ENCODE measurements at regions not wholly inside any gene's neighbourhood (a gene's known extent, or its start where the extent isn't known, plus 50 kb on each side); places are given as distances from the start of the nearest gene placed in this dataset.

- no peak for DNase-seq
Observed at GRCh38 chr3:57009802-57010201, 50.7 kb upstream of the SPATA12 start.

- DNase-seq = no peak
Observed at GRCh38 chr3:57009367-57009766, 51.1 kb upstream of the SPATA12 start.

GRCh38 chr3:57007521-57008460, 52.7 kb upstream of the SPATA12 start:
- no peak for DNase-seq

- no peak for DNase-seq
Observed at GRCh38 chr3:57006949-57007419, 53.5 kb upstream of the SPATA12 start.

GRCh38 chr3:57006179-57006657, 54.2 kb upstream of the SPATA12 start:
- no peak for DNase-seq

GRCh38 chr3:57004229-57004628, 56.2 kb upstream of the SPATA12 start:
- no peak for DNase-seq

DNA sequence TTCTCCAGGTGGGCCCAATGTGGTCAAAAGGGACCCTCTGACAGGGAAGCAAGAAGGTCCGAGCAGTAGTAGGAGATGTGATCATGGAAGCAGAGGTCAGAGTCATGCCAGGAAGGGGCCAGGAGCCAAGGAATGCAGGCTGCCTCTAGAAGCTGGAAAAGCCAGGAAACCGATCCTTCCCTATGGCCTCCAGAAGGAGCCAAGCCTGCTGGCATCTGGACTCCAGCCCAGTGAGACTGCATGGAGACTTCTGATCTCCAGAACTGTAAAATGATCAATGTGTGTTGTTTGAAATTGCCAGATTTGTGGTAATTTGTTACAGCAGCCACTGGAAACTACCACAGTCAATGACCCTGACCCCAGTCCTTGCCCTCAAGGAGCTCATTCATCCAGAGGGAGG, 56.8 kb upstream of the SPATA12 start:
- no peak for DNase-seq

DNA sequence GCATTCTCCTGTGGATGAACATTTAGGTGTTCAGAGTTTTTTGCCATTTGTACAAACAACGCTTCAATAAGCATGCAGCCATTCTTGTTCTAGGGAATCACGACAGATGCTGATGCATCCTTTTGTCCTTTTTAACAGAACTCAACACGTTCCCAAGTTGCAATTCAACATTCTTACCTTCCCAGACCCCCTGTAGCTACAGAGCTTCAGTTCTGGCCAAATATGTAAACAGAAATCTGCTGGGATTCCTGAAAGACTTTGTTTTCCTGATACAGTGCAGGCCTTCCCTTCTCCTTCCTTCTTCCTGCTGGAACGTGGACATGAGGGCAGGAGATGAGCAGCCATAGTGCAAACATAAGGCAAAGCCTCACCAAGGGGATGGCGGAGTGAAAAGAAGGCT, 59.1 kb upstream of the SPATA12 start:
- no peak for DNase-seq

GRCh38 chr3:57000012-57000411, 60.5 kb upstream of the SPATA12 start:
- no peak for DNase-seq

DNA sequence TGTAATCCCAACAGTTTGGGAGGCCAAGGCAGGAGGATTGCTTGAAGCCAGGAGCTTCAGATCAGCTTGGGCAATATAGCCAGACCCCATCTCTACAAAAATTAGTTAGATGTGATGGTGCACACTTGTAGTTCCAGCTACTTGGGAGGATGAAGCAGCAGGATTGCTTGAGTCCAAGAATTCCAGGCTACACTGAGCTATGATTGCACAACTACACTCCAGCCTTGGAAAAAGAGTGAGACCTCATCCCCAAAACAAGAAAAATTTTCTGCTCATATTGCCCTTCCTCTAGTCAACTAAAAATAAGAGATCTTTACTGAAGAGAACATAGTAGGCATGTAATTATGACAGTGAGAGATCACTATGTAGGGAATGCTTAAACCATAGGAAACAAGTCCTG, 60.9 kb upstream of the SPATA12 start:
- DNase-seq = no peak

GRCh38 chr3:56998076-56998529, 62.4 kb upstream of the SPATA12 start:
- DNase-seq = no peak

DNA sequence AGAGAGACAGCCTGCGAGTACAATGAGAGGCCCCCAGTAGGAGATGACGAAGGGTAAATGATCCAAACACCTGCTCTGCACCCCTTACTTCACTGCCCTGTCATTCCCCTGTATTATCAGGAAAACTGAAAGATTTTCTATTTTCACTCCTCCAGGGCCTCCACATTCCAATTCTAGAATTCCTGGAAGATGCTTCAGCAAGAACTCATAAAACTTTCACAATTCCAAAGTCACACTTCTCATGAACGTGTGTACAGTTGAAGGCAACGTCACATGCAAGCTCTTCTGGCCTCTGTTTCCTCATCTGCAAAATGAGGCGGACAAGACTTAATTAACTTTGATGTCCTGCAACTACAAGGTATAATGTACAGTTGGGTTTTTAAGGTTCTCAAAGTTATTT, 62.8 kb upstream of the SPATA12 start:
- no peak for DNase-seq

DNA sequence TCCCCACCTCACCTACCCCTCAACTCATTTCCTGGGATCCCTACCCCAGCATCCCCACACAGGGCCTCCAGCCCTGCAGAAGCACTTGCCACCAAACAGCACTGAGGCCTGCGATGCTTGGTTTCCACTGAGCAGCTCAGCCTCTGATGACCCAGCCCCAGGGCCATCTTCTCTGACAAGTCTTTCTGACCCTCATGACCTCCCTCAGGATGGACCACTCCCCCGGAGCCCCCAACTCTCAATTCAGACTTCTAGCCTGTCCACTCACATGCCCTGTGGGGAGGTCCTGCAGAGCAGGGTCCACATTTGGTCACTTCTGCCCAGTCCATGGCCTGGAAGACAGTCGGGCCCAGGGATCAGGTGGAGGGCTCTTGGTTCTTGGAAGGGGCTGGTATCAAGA, 63.4 kb upstream of the SPATA12 start:
- no peak for DNase-seq

DNA sequence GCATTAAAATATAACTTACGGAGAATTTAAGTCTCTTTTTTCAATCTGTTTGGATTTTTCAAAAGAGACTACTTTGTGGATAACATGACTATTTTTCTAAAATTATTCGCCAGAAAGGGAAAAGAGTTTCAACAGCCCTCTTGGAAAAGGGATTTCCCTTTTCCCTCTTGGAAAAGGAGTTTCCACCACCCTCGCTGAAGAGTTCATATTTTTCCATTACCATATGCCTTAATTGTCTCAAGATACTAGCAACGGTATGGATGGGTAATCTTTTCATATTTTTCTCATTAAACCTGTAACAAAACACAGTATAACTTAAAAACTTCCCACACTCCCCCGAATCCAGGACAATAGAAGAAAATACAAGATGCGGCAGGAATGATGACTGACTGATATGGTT, 66.1 kb upstream of the SPATA12 start:
- no peak for DNase-seq

DNA sequence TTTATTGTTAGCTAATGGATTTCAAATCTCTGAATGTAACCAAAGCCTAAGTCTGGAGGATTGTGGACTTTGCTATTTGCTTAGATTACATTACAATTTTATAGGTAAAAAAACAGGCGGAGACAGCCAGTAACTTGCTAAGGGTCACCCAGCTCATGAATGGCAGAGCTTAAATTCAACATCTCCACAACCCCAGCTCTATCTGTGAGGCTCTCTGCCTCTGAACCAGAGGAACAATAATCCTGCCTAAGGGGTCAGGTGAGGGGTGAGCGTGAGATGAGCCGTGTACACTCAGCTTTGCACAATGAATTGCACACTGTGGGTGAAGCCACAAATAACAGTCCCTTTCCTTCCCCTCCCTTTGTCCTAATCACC, 69.8 kb upstream of the SPATA12 start:
- DNase-seq = no peak

DNA sequence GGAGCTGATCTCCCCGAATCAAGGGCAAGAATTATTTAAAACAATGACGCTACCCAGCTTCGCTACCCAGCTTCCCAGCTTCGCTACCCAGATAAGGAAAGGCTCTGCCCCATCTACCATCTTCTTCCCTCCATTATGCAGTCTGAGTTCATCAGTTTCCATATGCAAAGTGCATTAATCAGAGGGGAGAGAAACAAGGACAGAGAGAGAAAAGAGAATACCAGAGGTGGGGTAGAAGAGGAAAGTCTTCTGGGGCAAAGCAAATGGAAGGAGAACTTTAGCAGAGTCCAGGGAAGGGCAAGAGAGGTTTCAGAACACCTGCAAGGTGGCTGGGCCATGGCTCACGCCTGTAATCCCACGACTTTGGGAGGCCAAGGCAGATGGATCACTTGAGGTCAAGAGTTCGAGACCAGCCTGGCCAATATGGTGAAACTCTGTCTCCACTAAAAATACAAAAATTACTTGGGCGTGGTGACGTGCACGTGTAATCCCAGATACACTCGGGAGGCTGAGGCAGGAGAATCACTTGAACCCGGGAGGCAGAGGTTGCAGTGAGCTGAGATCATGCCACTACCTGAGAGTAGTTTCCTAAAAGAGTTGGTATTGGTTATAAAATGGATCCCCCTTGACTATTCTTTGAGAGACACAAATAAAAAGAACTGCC, 70.4 kb upstream of the SPATA12 start:
- no peak for DNase-seq

DNA sequence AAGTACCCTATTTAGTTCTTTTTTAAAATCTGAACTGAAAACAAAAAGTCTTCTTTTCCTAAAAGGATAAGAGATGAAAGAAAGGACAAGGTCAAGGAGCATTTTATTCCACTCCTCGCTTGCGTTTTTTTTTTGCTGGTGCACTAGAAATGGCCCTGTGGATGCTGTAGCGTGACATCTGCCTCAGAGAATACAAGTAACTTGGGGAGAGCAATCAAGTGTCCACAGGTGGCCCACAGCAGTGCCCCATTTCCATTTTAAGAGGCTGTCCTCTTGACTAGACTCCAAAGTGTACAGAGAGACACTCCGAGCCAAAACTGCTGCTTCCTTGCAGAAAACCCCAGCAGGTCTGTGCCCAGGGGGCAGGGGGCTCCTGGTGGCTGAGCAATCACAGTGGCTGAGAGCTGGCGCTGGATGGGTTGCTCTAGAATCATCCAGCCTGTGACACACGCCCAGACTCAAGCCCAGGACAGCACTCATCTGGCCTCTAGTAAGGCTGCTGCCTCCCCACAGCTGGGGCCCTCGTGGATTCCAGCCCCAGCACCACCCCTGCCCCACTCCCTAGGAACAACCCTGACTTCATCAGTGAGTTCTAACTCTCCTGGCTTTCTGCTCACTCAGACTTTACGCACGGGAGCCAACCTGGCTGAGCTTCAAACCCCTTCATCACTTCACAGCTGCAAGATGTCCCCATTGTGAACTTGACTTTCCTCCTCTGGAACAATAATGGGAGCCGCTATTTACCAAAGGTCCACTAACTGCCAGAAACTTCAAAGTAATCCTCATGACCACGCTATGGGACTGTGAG, 71.1 kb upstream of the SPATA12 start:
- DNase-seq = no peak

- peak; percentile 20 to 59 for DNase-seq
Observed at GRCh38 chr3:56988458-56989168, 71.9 kb upstream of the SPATA12 start.

DNA sequence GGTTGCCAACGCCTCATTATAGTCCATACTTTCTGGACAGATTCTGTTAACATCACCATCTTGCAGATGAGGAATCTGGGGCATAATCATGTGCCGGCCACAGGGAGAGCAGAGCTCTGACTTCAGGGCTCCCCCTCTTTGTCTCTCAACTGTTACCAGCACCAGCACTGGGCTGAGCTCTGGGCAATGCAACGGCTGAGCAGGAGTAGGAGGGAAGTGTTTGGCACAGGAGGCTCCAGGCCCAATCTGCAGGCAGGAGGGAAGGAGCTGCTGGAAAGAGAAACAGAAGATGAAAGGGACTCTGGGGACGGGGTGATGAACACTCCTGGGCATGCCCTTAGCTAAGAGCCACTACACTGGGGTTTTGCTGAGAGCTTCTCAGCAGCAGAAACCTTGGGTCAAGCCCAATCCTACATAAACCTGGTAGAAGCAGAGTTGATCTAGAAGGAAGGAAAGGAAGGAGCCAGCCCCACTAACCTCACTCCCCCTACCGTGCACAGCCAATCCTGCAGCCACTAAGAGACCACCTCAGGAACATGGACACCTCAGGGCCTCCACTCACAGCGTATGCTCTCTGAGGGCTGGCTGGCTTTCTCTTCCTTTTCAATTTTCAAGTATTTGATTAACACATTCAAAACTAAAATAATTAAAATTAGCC, 73.1 kb upstream of the SPATA12 start:
- DNase-seq = no peak

- no peak for DNase-seq
Observed at GRCh38 chr3:56986347-56986746, 74.1 kb upstream of the SPATA12 start.

GRCh38 chr3:56985878-56986277, 74.6 kb upstream of the SPATA12 start:
- DNase-seq = no peak

GRCh38 chr3:56985460-56985859, 75.0 kb upstream of the SPATA12 start:
- no peak for DNase-seq
